Lung (tissue), 11 donors: ENCODE measurements at regions not wholly inside any gene's neighbourhood (a gene's known extent, or its start where the extent isn't known, plus 50 kb on each side); places are given as distances from the start of the nearest gene placed in this dataset.
A peak's percentile ranks its signal among the peaks of the same experiment; 100 is the strongest.

Experiments used
- ATAC-seq: fragments of 200-7000 bp; cut with Tn5 transposase; one replicate; pipeline ENCODE4 v1.9.1; 2020; ENCODE audit warnings: moderate number of reproducible peaks; ENCODE audit not compliant: insufficient read depth, low FRiP score
- DNase-seq, 3 donors: peaks; one replicate each; pipeline ENCODE4 v3.0.0-alpha.2; 2013 to 2017
- H3K27ac ChIP-seq, 2 donors: one replicate each; pipeline ENCODE4 v1.5.1; 2013; ENCODE audit warnings: mild to moderate bottlenecking in 2 of 2, moderate library complexity in 2 of 2, control low read depth in 1 of 2, inconsistent platforms in 1 of 2, low read depth in 1 of 2, low read length in 1 of 2
- H3K27me3 ChIP-seq, 3 donors: one replicate each; pipeline ENCODE4 v1.5.1; 2013; ENCODE audit warnings: low read length in 2 of 3; ENCODE audit not compliant: control insufficient read depth in 3 of 3, insufficient read depth in 3 of 3
- H3K36me3 ChIP-seq, 4 donors: one replicate each; pipeline ENCODE4 v1.5.1; 2013; ENCODE audit warnings: low read length in 4 of 4, mild to moderate bottlenecking in 1 of 4, moderate library complexity in 1 of 4; ENCODE audit not compliant: control insufficient read depth in 4 of 4, insufficient read depth in 4 of 4
- H3K4me1 ChIP-seq, 5 donors: one replicate each; pipeline ENCODE4 v1.5.1; 2013; ENCODE audit warnings: low read length in 5 of 5, mild to moderate bottlenecking in 2 of 5, moderate library complexity in 1 of 5; ENCODE audit not compliant: control insufficient read depth in 5 of 5, insufficient read depth in 5 of 5
- H3K4me3 ChIP-seq: one replicate; pipeline ENCODE4 v1.5.1; 2013; ENCODE audit warnings: mild to moderate bottlenecking, control low read depth, moderate library complexity
- H3K9ac ChIP-seq, 2 donors: one replicate each; pipeline ENCODE4 v1.5.1; 2013; ENCODE audit warnings: low read length in 2 of 2, control low read depth in 1 of 2; ENCODE audit not compliant: insufficient read depth in 1 of 2
- H3K9me3 ChIP-seq, 4 donors: one replicate each; pipeline ENCODE4 v1.5.1; 2013; ENCODE audit warnings: low read length in 3 of 4, mild to moderate bottlenecking in 1 of 4, moderate library complexity in 1 of 4; ENCODE audit not compliant: control insufficient read depth in 4 of 4, insufficient read depth in 3 of 4
- WGBS, 2 donors: extraction: QIAGEN DNeasy Blood & Tissue Kit; methylation state at CpG; one replicate each; pipeline ENCODE4 v1.1.7; 2013; 5-methylcytosine and 5-hydroxymethylcytosine counted together
- TF ChIP-seq, protein P1 (sequence below): IDR thresholded peaks from 2 replicates; pipeline ENCODE4 v1.5.1; 2012; ENCODE audit warnings: mild to moderate bottlenecking; ENCODE audit errors: control extremely low read depth, extremely low read depth
- donor health status: control.
- donor health status: control.
- donor health status: Bipolar disorder and iron deficiency.
- donor health status: healthy.
- donor health status: DM: yes; HTN: yes; CAD: no.

DNA sequence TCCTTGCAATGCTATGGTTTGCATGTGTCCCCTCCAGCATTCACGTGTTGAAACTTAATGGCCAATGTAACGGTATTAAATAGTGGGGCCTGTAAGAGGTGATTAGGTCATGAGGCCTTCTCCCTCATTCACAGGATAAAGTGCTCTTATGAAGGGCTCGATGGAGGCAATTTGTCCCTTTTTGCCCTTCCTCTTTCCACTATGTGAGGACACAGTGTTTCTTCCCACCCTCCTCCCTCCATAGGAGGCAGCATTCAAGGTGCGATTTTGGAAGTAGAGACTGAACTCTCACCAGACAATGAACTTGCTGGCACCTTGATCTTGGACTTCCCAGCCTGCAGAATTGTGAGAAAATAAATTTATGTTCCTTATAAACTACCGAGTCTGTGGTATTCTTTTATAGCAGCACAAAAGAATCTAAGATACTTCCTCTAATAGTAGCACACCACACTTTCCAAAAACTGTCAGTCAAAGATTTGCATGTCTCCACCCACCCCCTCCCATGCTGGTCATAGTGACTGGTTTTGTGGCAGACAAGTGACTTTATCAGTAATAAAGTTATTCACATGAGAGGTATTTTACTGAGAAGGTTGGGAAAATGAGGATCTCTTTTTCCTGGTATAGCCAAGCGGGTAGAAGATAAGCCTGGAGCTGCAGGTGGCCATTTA is 113.5 kb upstream of the TTC29 start:
- 86 to 92% methylated on average over 6 of the region's 6 CpGs for WGBS, 2 donors
- H3K9me3 ChIP-seq, result no peaks in the 10 kb centered on the region
- H3K36me3 ChIP-seq, result no peaks in the 10 kb centered on the region
- DNase-seq, result no peak
- peaks cover 0 to 37% (median 0%) of the 10 kb centered on the region in 5 donors for H3K4me1 ChIP-seq
- H3K9ac ChIP-seq, result no peak overlapping the region
- no peaks in the 10 kb centered on the region for H3K27me3 ChIP-seq
- TF ChIP-seq, protein P1, sequence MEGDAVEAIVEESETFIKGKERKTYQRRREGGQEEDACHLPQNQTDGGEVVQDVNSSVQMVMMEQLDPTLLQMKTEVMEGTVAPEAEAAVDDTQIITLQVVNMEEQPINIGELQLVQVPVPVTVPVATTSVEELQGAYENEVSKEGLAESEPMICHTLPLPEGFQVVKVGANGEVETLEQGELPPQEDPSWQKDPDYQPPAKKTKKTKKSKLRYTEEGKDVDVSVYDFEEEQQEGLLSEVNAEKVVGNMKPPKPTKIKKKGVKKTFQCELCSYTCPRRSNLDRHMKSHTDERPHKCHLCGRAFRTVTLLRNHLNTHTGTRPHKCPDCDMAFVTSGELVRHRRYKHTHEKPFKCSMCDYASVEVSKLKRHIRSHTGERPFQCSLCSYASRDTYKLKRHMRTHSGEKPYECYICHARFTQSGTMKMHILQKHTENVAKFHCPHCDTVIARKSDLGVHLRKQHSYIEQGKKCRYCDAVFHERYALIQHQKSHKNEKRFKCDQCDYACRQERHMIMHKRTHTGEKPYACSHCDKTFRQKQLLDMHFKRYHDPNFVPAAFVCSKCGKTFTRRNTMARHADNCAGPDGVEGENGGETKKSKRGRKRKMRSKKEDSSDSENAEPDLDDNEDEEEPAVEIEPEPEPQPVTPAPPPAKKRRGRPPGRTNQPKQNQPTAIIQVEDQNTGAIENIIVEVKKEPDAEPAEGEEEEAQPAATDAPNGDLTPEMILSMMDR, result no peak
- no peak overlapping the region for H3K27ac ChIP-seq
- no peak overlapping the region for H3K4me3 ChIP-seq
- no peak for ATAC-seq

DNA sequence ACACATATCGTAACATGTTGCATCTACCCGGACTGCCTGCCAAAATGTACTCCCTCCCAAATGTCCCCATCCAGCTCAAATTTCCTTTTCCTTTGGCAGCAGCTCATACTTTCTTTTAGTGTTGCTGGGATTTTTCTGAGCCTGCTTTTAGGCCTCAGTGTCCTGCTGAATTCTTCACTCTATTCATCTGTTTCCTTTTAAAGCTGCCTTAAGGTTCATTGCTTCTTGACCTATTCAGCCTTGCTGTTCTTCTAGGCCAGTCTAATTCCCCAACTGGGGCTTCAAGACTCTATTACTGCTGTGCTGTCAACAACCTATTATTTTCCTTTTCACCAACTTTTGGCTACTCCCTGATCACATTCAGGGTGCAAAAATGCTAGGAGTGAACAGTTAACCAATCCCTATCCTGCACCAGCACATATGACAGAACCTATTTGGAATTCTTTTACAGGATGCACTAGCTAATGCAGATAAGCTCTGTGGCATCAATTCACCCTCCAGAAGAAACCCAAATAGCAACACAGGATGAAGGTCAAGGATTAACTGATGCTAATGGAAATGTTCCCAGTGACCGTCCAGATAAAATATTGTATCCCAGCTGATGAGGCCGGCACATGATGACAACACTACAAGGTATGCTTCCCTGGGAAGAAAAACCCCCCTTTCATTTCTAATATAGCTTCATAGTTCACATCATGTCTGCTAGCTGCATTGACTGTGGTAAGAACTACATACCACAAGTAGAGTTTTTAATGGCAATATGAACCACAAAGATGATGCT is 114.7 kb upstream of the TTC29 start:
- Histone ChIP-seq H3K4me3 (no peak overlapping the region), H3K4me1 (peaks cover 0 to 33% (median 0%) of the 10 kb centered on the region in 5 donors), H3K27ac (no peak overlapping the region), H3K9ac (peak overlapping the region in 1 of 2 donors; percentile 39), H3K9me3 (no peaks in the 10 kb centered on the region), H3K36me3 (no peaks in the 10 kb centered on the region), H3K27me3 (no peaks in the 10 kb centered on the region)
- TF ChIP-seq, protein P1, result no peak
- 68 to 76% methylated on average over 4 of the region's 4 CpGs for WGBS, 2 donors
- no peak for ATAC-seq
- peak; percentile 46 to 90 (median 78) for DNase-seq

- H3K36me3 ChIP-seq, result no peaks in the 10 kb centered on the region
- H3K27me3 ChIP-seq, result no peaks in the 10 kb centered on the region
- ATAC-seq (no peak), DNase-seq (no peak)
- no peak overlapping the region for H3K27ac ChIP-seq
- no peaks in the 10 kb centered on the region for H3K9me3 ChIP-seq
- no peak overlapping the region for H3K4me3 ChIP-seq
- WGBS, 2 donors, result 84 to 85% methylated on average over 5 of the region's 5 CpGs
- no peak overlapping the region for H3K9ac ChIP-seq
- H3K4me1 ChIP-seq, result peaks cover 0 to 8% (median 0%) of the 10 kb centered on the region in 5 donors
- TF ChIP-seq, protein P1, result no peak
Observed at GRCh38 chr4:147064856-147065255, 119.2 kb upstream of the TTC29 start.
